Ovary (tissue), 7 donors: ENCODE measurements at regions not wholly inside any gene's neighbourhood (a gene's known extent, or its start where the extent isn't known, plus 50 kb on each side); places are given as distances from the start of the nearest gene placed in this dataset.

Experiments used
- DNase-seq, 5 donors: peaks; one replicate each; pipeline ENCODE4 v3.0.0-alpha.2; 2019 to 2020
- H3K27ac ChIP-seq, 2 donors: fragments of 200-600 bp; one replicate each; pipeline versions ENCODE4 v1.5.1 to v1.8.0; 2019 to 2022
- H3K27me3 ChIP-seq: fragments of 200-600 bp; one replicate; pipeline ENCODE4 v1.8.0; 2022
- H3K36me3 ChIP-seq: fragments of 200-600 bp; sonication (generic); one replicate; pipeline ENCODE4 v1.5.1; 2019
- H3K4me1 ChIP-seq: one replicate; pipeline ENCODE4 v1.8.1; 2013; ENCODE audit warnings: mild to moderate bottlenecking, moderate library complexity; ENCODE audit not compliant: insufficient read depth
- H3K4me3 ChIP-seq: fragments of 200-600 bp; sonication (generic); one replicate; pipeline ENCODE4 v1.5.1; 2017
- H3K9me3 ChIP-seq, 2 donors: fragments of 200-600 bp in 1 of 2; sonication (generic) in 1 of 2; one replicate each; pipeline versions ENCODE4 v1.5.1 to v1.8.1; 2013 to 2019; ENCODE audit warnings: mild to moderate bottlenecking in 1 of 2, moderate library complexity in 1 of 2
- EP300 ChIP-seq: sonication (generic); formaldehyde crosslinking; IDR thresholded peaks from one replicate; pipeline ENCODE4 v1.6.1; 2017; ENCODE audit warnings: antibody characterized with exemption
- POLR2A ChIP-seq: fragments of 450-650 bp; IDR thresholded peaks from one replicate; pipeline ENCODE4 v1.6.1; 2017; ENCODE audit warnings: antibody characterized with exemption, mild to moderate bottlenecking, moderate library complexity
- WGBS, 3 donors: extraction: QIAGEN DNeasy Blood & Tissue Kit in 1 of 3; methylation state at CpG; one replicate each; pipeline versions ENCODE4 v1.1.5 to v1.1.7; 2013 to 2017; 5-methylcytosine and 5-hydroxymethylcytosine counted together
- intact Hi-C, 4 donors: fragments of 100-400 bp; cut with DNase I; formaldehyde crosslinking; loops; one replicate each; pipeline versions ENCODE4 v1.11.0 to v1.15.1; 2022 to 2023
- TF ChIP-seq, protein P1 (sequence below), 3 donors: fragments of 450-650 bp in 2 of 3; fragments of 200-600 bp in 1 of 3; IDR thresholded peaks; one replicate each; pipeline versions ENCODE4 v1.5.1 to v1.8.0; 2016 to 2022; ENCODE audit warnings: antibody characterized with exemption in 3 of 3, mild to moderate bottlenecking in 1 of 3
- donor health status: DM: no; HTN: no; CAD: no; lungs with moderate emphysema.
- donor health status: DM: no; HTN: no; CAD: no.
- donor health status: Bipolar disorder and iron deficiency.
- donor health status: DM: no; HTN: no; CAD: no.
- donor health status: DM: yes; HTN: yes; CAD: no.

GRCh38 chr21:35624901-35625300 is 435.4 kb downstream of the SETD4 start:
- DNase-seq = no peak
- 60 to 75% (median 65%) methylated on average over 2 of the region's 2 CpGs for WGBS, 3 donors

DNA sequence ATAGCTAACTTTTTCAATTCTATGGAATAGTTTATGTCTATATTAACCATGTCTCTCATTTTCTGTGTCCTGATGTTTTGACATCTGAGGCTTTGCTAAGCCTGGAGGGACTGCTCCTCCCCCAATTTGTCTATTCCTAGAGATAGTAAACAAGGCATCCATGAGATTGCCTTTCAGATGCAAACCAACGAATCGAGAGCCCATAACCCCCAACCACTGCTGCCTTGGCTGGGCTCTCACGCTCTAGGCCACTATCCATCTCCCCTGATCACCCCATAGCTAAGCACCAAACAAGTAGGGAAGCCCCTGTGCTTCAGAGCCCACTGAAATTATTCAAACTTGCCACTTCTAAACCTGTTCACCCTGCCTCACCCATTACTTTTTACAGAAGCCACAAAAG is 437.7 kb downstream of the SETD4 start:
- H3K27ac ChIP-seq = no peak overlapping the region
- no peaks in the 10 kb centered on the region for H3K27me3 ChIP-seq
- H3K4me3 ChIP-seq = no peak overlapping the region
- WGBS, 3 donors = 90 to 95% (median 94%) methylated on average over 3 of the region's 3 CpGs
- TF ChIP-seq POLR2A = no peak
- no peak for TF ChIP-seq EP300
- TF ChIP-seq, protein P1, sequence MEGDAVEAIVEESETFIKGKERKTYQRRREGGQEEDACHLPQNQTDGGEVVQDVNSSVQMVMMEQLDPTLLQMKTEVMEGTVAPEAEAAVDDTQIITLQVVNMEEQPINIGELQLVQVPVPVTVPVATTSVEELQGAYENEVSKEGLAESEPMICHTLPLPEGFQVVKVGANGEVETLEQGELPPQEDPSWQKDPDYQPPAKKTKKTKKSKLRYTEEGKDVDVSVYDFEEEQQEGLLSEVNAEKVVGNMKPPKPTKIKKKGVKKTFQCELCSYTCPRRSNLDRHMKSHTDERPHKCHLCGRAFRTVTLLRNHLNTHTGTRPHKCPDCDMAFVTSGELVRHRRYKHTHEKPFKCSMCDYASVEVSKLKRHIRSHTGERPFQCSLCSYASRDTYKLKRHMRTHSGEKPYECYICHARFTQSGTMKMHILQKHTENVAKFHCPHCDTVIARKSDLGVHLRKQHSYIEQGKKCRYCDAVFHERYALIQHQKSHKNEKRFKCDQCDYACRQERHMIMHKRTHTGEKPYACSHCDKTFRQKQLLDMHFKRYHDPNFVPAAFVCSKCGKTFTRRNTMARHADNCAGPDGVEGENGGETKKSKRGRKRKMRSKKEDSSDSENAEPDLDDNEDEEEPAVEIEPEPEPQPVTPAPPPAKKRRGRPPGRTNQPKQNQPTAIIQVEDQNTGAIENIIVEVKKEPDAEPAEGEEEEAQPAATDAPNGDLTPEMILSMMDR (IDR thresholded peaks at IDR 0.05) = no peak
- no peaks in the 10 kb centered on the region for H3K4me1 ChIP-seq
- intact Hi-C loops = no loop called here
- no peaks in the 10 kb centered on the region for H3K36me3 ChIP-seq
- H3K9me3 ChIP-seq = no peaks in the 10 kb centered on the region
- DNase-seq = no peak

More at GRCh38 chr21:35624901-35625300, 435.4 kb downstream of the SETD4 start:
- Histone ChIP-seq H3K36me3 (no peaks in the 10 kb centered on the region), H3K9me3 (no peaks in the 10 kb centered on the region), H3K27ac (no peak overlapping the region), H3K27me3 (no peaks in the 10 kb centered on the region), H3K4me3 (no peak overlapping the region), H3K4me1 (no peaks in the 10 kb centered on the region)
- TF ChIP-seq, protein P1 (IDR thresholded peaks at IDR 0.05) = no peak
- TF ChIP-seq POLR2A (no peak), EP300 (no peak)
- intact Hi-C loops = no loop called here

DNA sequence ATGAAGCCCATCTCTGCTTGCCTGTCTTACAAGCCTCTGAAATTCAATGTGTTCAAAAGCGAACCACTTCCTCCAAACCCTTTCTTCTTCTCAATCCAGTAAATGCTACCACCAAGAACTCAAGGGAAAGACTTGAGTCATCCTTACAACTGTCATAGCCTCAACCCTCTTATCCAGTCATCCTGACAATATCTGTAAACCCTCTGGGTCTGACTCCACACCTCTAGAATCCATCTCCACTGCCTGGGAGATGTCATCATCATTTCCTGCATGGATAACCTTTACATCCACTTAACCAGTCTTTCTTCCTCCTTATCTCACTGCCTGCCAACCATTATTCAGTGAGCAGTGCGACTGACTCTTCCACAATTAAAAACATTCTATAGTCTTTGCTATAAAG is 441.1 kb downstream of the SETD4 start:
- no peak overlapping the region for H3K27ac ChIP-seq
- no peaks in the 10 kb centered on the region for H3K4me1 ChIP-seq
- H3K4me3 ChIP-seq = no peak overlapping the region
- TF ChIP-seq, protein P1 (IDR thresholded peaks at IDR 0.05) = no peak
- TF ChIP-seq POLR2A (no peak), EP300 (no peak)
- no peaks in the 10 kb centered on the region for H3K36me3 ChIP-seq
- no peaks in the 10 kb centered on the region for H3K27me3 ChIP-seq
- H3K9me3 ChIP-seq = no peaks in the 10 kb centered on the region
- intact Hi-C loops = no loop called here
- DNase-seq = no peak
- WGBS, 3 donors = 90 to 93% (median 92%) methylated on average over 2 of the region's 2 CpGs

DNA sequence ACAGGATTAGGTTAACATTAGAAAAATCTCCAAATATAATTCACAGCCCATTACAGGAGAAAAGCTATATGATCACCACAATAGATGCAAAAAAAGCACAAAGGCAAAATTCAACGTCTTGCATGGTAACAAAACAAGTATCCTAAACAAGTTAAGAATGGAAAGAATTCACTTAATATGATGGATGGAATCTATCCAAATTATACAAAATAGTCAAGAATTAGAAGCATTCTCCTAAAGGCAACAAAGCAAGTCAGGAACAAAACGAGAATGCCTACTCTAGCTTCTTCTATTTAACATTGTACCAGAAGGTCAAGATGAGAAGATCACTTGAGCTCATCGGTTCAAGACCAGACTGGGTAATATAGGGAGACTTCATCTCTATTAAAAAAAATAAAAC is 442.8 kb downstream of the SETD4 start:
- DNase-seq = no peak
- no peak for TF ChIP-seq POLR2A
- TF ChIP-seq EP300 = no peak
- TF ChIP-seq, protein P1 (IDR thresholded peaks at IDR 0.05) = no peak
- WGBS, 3 donors = 47 to 79% (median 49%) methylated on average over 3 of the region's 3 CpGs
- H3K4me3 ChIP-seq = no peak overlapping the region
- no peaks in the 10 kb centered on the region for H3K36me3 ChIP-seq
- peaks cover 2% of the 10 kb centered on the region for H3K4me1 ChIP-seq
- H3K27ac ChIP-seq = no peak overlapping the region
- H3K27me3 ChIP-seq = no peaks in the 10 kb centered on the region
- intact Hi-C loops = no loop called here
- H3K9me3 ChIP-seq = no peaks in the 10 kb centered on the region

- H3K27ac ChIP-seq = no peak overlapping the region
- intact Hi-C loops = no loop called here
- peaks cover 2% of the 10 kb centered on the region for H3K4me1 ChIP-seq
- no peak overlapping the region for H3K4me3 ChIP-seq
- no peaks in the 10 kb centered on the region for H3K9me3 ChIP-seq
- no peaks in the 10 kb centered on the region for H3K27me3 ChIP-seq
- TF ChIP-seq, protein P1 (IDR thresholded peaks at IDR 0.05) = peak in 1 of 3 donors; percentile 54
- no peak for TF ChIP-seq POLR2A
- 20 to 24% (median 21%) methylated on average over 4 of the region's 4 CpGs for WGBS, 3 donors
- no peak for DNase-seq
- no peaks in the 10 kb centered on the region for H3K36me3 ChIP-seq
Observed at GRCh38 chr21:35616090-35616489, 444.2 kb downstream of the SETD4 start.
